D721Med (cell line): ENCODE measurements at regions not wholly inside any gene's neighbourhood (a gene's known extent, or its start where the extent isn't known, plus 50 kb on each side); places are given as distances from the start of the nearest gene placed in this dataset.

Source experiments
- DNase-seq: peaks from one replicate; pipeline ENCODE4 v3.0.0; 2011; ENCODE audit warnings: low spot score; ENCODE audit not compliant: insufficient read length
- FAIRE-seq: peaks from 2 replicates; lab custom pipeline; 2011; peaks lifted over from hg19 to GRCh38; lab: Jason Lieb, UNC
- TF ChIP-seq, protein P1 (sequence below): IDR thresholded peaks from 2 replicates; pipeline ENCODE4 v1.5.1; 2012; ENCODE audit warnings: mild to moderate bottlenecking, control low read depth; ENCODE audit not compliant: insufficient read depth; ENCODE audit errors: missing control alignments

DNA sequence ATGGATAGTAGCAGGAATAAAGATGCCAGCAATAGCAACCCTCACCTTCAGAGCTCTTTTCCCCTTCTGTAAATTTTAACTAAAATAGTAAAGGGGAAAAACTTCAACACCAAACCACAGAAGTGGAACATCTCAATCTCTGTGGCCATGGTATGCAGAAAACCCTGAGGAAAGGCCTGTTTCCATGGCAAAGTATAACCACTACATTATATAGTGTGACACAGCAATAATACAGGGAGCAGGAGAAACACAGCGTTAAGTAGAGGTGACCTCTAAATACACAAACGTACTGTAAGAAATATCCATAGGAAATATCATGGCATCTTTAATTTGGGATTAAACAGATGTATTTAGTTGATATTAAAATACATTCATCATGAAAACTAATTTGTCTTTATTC lies 106.4 kb downstream of the SLC24A2 start:
- TF ChIP-seq, protein P1, sequence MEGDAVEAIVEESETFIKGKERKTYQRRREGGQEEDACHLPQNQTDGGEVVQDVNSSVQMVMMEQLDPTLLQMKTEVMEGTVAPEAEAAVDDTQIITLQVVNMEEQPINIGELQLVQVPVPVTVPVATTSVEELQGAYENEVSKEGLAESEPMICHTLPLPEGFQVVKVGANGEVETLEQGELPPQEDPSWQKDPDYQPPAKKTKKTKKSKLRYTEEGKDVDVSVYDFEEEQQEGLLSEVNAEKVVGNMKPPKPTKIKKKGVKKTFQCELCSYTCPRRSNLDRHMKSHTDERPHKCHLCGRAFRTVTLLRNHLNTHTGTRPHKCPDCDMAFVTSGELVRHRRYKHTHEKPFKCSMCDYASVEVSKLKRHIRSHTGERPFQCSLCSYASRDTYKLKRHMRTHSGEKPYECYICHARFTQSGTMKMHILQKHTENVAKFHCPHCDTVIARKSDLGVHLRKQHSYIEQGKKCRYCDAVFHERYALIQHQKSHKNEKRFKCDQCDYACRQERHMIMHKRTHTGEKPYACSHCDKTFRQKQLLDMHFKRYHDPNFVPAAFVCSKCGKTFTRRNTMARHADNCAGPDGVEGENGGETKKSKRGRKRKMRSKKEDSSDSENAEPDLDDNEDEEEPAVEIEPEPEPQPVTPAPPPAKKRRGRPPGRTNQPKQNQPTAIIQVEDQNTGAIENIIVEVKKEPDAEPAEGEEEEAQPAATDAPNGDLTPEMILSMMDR = no peak
- DNase-seq = no peak
- FAIRE-seq = no peak

DNA sequence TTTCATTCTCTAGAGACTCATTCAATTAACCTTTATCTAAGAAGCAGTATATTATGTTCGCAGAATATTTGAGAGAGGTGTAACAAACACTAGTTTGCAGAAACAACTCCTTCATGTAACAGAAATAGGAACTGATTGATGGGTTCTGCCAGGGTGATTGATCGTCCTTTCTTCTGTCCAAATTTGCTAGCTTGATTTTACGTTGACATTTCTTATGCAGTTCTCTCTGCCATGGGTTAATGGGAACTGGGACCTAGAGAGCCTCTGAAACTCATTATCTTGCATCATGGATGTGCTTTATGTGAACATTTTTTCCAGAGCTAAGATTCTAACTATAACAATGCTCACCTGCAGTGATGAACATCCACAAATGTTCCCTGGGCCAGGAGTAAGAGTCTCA lies 107.0 kb downstream of the SLC24A2 start:
- FAIRE-seq (no peak), DNase-seq (no peak)
- TF ChIP-seq, protein P1 = no peak

DNA sequence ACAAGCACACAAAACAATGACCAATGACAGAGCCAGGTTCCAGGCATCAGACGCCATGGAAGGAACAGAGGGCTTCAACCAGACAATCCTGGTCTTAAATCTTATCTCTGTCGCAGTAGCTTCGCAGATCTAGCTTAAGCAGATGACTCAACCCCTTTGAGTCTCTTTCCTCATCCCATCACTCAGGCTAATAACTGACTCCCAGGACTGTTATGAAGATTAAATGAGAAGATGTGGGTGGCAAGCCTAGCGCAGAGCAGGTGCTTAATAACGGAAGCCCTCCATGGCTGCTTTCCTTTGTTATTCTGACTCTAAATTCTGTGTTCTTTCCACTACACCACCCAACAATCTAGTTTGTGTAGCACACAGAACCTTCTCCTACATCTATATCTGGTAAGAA lies 110.9 kb downstream of the SLC24A2 start:
- TF ChIP-seq, protein P1 = no peak
- FAIRE-seq (no peak), DNase-seq (no peak)

DNA sequence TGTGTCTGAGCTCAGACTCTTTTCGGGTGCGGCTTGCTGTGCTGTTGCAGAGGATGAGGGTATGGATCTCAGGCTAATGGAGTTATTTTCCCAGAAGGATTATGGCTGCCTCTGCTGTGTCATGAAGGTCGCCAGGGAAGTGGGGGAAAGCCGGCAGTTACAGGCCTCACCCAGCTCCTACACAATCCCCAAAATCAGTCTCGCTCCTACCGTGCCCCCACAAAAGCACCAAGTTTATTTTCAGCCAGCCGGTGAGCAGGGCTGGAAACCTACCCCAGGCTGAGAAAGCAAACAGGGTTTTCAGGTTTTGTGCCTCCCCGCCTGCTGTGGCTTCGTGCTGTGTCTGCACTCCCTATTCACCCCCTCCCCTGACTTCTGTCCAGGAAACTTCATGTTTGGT lies 113.3 kb downstream of the SLC24A2 start:
- DNase-seq (no peak), FAIRE-seq (no peak)
- TF ChIP-seq, protein P1 = no peak

DNA sequence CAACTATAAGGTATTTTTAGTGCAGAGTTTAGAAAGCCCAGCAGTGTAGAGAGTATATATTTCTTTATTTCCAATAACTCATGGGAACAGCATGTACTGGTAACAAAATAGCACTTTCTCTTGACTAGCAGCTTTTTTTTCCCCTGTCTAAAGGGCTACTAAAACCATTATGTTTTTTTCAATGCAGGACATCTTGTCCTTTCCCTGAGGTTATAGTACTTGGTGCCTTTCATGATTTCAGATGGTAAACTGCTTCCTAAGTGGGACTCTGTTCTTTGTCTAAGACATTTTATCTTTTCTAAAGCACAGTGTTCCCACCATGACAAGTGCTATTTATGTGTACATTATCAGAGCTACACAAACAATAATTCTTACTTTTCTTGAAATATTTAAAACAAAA lies 122.3 kb downstream of the SLC24A2 start:
- TF ChIP-seq, protein P1 = no peak
- no peak for FAIRE-seq
- DNase-seq = no peak

DNA sequence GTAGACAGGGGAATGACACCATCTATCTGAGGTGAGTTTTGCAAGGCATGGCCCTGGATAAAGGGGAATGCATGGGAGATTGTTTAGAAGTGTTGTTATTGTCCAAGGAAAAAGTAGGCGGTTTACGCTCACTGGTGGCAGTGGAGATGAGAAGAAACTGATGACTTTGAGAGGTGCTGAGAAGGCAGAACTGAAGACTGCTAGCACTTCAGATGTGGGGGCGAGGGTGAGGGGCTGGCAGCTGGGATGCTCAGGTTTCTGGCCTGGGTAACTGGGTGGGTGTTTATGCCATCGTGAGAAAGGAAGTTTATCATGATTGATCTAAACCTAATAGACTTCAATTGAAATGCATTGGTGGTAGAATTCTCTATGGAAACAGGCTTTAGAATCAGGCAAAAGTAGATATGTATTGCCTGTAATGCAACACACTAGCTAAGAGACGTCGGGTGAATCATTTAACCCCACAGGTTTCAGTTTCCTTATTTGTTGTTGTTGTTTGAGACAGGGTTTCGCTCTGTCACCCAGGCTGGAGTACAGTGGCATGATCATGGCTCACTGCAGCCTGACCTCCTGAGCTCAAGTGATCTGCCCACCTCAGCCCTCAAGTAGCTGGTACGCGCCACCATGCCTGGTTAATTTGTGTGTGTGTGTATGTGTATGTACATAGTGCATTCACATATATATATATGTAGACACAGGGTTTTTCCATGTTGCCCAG lies 123.5 kb downstream of the SLC24A2 start:
- TF ChIP-seq, protein P1 = no peak
- DNase-seq (no peak), FAIRE-seq (no peak)

DNA sequence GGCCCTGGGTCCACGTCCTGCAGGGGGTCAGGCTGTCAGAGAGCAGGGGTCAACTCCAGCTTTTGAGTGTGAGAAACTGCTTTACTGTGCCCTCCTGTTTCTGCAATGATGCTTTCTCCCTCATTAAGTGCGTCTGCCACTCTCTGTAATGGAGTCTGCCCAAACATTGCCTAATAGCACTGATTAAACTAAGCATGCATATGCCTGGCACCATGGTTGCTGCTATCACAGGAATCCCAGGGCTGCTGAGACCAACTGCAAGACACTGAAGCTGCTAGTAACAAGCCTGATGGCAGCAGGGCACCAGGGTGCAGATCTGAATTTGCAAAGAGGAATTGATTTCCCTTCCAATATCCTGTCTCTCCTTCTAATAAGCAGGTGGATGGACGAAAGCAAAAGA lies 125.3 kb downstream of the SLC24A2 start:
- TF ChIP-seq, protein P1 = no peak
- no peak for DNase-seq
- FAIRE-seq = no peak
